Lower leg skin (tissue), 4 donors: ENCODE measurements at regions not wholly inside any gene's neighbourhood (a gene's known extent, or its start where the extent isn't known, plus 50 kb on each side); places are given as distances from the start of the nearest gene placed in this dataset.

Experiments used
- DNase-seq, 2 donors: peaks; one replicate each; pipeline ENCODE4 v3.0.0-alpha.2; 2019; ENCODE audit warnings: low spot score in 2 of 2
- H3K4me3 ChIP-seq: fragments of 200-600 bp; sonication (generic); 2 replicates; pipeline ENCODE4 v1.5.1; 2017; ENCODE audit warnings: mild to moderate bottlenecking, low read depth; ENCODE audit not compliant: poor library complexity, severe bottlenecking
- POLR2A ChIP-seq, 2 donors: fragments of 450-650 bp; IDR thresholded peaks; one replicate each; pipeline ENCODE4 v1.6.1; 2016 to 2017; ENCODE audit warnings: antibody characterized with exemption in 2 of 2, mild to moderate bottlenecking in 1 of 2, moderate library complexity in 1 of 2
- whole genome bisulfite sequencing, 2 donors: methylation state at CpG; one replicate each; pipeline ENCODE4 v1.1.5; 2018; 5-methylcytosine and 5-hydroxymethylcytosine counted together
- intact Hi-C: fragments of 100-400 bp; cut with DNase I; formaldehyde crosslinking; loops from one replicate; pipeline ENCODE4 v1.15.0; 2023; ENCODE audit warnings: low total_unique reads
- TF ChIP-seq, protein P1 (sequence below), 3 donors: fragments of 450-650 bp; IDR thresholded peaks; one replicate each; pipeline ENCODE4 v1.5.1; 2016; ENCODE audit warnings: antibody characterized with exemption in 3 of 3, mild to moderate bottlenecking in 3 of 3, moderate library complexity in 2 of 3

DNA sequence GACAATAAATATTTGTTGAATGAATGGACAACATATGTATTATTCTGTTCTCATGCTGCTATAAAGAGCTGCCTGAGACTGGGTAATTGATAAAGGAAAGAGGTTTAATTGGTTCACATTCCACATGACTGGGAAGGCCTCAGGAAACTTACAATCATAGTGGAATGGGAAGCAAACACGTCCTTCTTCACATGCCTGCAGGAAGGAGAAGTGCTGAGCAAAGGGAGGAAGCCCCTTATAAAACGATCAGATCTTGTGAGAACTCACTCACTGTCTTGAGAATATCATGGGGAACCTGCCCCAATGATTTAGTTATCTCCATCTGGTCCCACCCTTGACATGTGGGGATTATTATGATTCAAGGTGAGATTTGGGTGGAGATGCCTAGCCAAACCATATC, 233.9 kb upstream of the AADAT start:
- H3K4me3 ChIP-seq: no peak overlapping the region
- no peak for DNase-seq
- no peak for TF ChIP-seq POLR2A (IDR thresholded peaks at IDR 0.05)
- TF ChIP-seq, protein P1, sequence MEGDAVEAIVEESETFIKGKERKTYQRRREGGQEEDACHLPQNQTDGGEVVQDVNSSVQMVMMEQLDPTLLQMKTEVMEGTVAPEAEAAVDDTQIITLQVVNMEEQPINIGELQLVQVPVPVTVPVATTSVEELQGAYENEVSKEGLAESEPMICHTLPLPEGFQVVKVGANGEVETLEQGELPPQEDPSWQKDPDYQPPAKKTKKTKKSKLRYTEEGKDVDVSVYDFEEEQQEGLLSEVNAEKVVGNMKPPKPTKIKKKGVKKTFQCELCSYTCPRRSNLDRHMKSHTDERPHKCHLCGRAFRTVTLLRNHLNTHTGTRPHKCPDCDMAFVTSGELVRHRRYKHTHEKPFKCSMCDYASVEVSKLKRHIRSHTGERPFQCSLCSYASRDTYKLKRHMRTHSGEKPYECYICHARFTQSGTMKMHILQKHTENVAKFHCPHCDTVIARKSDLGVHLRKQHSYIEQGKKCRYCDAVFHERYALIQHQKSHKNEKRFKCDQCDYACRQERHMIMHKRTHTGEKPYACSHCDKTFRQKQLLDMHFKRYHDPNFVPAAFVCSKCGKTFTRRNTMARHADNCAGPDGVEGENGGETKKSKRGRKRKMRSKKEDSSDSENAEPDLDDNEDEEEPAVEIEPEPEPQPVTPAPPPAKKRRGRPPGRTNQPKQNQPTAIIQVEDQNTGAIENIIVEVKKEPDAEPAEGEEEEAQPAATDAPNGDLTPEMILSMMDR (IDR thresholded peaks at IDR 0.05): no peak
- intact Hi-C loops: no loop called here
- WGBS, 2 donors: 54 to 65% methylated on average over 2 of the region's 2 CpGs

DNA sequence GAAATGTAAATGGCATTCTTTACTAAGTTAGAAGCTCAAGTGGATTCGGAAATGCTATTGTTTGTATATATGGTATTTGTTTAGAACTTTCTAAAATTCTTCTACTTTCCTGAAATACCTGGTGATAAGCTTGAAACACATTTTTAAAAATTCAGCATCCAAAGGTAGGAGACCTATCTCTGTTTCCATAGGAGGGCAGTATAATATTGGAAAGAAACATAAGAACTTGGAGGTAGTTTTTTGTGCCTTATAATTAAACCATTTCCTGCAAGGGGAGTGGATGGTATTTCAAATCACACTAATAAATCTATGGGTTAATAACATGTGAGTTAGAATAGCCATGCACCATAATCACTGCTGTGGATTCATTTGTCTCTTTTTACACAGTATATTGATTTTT, 217.4 kb upstream of the AADAT start:
- WGBS, 2 donors: 72 to 93% methylated on average over 1 of the region's 1 CpG
- DNase-seq: no peak
- intact Hi-C loops: no loop called here

DNA sequence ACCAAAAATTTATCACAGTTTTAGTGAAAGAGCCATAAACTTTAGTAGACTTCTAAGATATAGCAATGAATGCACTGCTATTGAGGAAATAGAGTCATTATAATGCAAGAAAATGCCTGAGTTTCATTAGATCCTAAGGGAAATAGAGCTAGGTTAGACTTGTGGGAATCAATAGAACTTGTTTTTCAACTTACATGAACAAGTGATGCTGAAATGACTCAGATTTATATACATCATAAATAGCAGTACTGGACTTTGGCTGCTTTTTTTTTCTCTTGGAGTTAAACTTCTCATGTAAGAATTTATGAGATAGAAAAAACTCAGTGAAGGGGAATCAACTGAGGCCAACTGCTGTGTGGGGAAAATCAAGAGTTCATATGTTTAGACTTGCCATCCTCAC, 216.5 kb upstream of the AADAT start:
- no peak for DNase-seq
- H3K4me3 ChIP-seq: no peak overlapping the region
- intact Hi-C loops: no loop called here
- no peak for TF ChIP-seq POLR2A (IDR thresholded peaks at IDR 0.05)
- TF ChIP-seq, protein P1 (IDR thresholded peaks at IDR 0.05): no peak

More for the DNA sequence above, 217.4 kb upstream of the AADAT start:
- H3K4me3 ChIP-seq: no peak overlapping the region
- TF ChIP-seq POLR2A (IDR thresholded peaks at IDR 0.05): no peak
- TF ChIP-seq, protein P1 (IDR thresholded peaks at IDR 0.05): no peak

DNA sequence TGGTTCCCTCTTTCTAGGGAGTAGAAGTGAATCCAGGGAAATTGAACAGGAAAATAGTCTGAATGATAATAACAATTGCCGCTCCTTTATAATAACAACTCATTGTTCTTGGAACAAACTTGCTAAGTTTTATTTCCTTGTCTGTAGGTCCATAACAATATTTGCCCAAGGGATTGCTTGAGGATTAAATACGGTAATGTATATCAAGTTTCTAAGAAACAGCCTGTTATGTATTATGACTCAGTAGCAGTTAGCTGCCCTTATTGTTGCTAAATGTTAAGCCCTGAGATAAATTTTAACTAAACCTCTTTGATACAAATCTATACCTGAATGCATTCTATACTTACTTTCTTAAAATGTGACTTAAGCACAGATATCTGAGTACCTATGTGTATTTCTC, 215.9 kb upstream of the AADAT start:
- DNase-seq: no peak
- intact Hi-C loops: no loop called here
- WGBS, 2 donors: 60% methylated on average over 2 of the region's 2 CpGs
- TF ChIP-seq, protein P1 (IDR thresholded peaks at IDR 0.05): no peak
- TF ChIP-seq POLR2A (IDR thresholded peaks at IDR 0.05): no peak
- H3K4me3 ChIP-seq: no peak overlapping the region

DNA sequence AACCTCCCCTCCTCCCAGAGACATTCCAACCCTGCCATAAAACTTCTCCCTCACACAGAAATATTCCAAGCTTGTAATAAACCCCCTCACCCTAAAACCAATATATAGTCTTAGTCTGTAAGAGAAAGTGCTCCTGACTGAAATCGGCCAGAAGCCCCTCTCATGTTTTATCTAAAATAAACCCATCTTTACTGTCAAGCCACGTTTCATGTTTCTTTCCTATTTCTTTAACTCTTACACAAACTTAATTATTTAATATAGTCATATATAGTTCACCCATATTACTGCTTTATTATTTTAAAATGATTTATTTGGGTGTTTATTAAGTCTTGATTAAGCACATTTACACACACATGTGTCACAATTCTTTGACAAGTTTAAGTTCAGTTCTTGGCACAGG, 191.3 kb upstream of the AADAT start:
- TF ChIP-seq, protein P1 (IDR thresholded peaks at IDR 0.05): no peak
- TF ChIP-seq POLR2A (IDR thresholded peaks at IDR 0.05): no peak
- DNase-seq: no peak
- 72 to 84% methylated on average over 2 of the region's 2 CpGs for WGBS, 2 donors
- intact Hi-C loops: no loop called here
- no peak overlapping the region for H3K4me3 ChIP-seq

DNA sequence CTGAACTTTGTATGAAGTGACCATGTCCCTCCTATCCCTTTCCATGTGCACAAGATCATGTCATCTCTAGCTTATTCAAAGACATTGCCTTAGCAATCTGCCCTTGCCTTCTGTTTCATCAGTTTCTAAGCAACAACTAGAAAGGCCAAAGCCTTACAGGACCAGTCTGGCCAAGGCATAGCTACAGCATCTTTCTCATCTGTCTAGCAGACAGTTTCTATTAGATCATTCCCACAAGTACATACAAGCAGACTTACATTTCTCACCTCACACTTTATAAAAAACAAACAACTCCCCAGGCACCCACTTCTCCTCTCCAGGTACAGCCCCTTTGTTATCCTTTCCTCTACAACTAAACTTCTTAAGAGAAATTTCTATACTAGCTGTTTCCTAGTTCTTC, 188.7 kb upstream of the AADAT start:
- no peak for DNase-seq
- intact Hi-C loops: no loop called here
- TF ChIP-seq POLR2A (IDR thresholded peaks at IDR 0.05): no peak
- TF ChIP-seq, protein P1 (IDR thresholded peaks at IDR 0.05): no peak
- no peak overlapping the region for H3K4me3 ChIP-seq
